Umbilical cord (tissue), 1 donor: ENCODE measurements at regions not wholly inside any gene's neighbourhood (a gene's known extent, or its start where the extent isn't known, plus 50 kb on each side); places are given as distances from the start of the nearest gene placed in this dataset.
"Not testable (repeated sequence)": the region's sequence is repeated elsewhere in the genome, so short reads cannot be mapped to it uniquely, and the experiment has no call there.

Experiments
- DNase-seq: peaks from one replicate; pipeline ENCODE4 v3.0.0-alpha.2; 2015; ENCODE audit warnings: low spot score

DNA sequence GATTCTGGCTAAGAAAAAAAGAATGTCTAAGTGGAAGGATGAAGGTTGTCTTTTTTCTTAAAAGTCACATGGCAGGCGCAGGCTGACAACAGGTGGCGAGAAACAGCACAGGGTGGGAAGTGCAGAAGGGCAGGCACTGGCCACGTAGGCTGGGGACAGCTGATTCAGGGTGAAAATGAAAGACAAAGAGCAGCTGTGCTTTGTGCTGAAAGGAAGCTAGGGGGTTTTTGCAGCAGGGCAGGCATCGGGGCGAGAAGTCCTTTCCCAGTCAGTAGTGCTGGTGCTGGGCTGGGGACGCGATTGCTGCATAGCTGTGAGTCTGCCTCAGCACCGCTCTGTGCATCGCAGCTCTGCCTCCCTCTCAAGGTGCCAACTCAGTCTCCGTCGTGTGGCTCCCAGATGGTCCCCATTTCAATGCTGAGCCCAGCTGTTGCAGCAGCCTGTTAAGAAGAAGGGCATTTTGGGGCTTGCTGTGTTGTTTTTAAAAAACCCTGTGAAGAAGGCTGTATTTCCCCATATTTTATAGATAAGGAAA, 183.1 kb upstream of the CCL2 start:
- no peak for DNase-seq

DNA sequence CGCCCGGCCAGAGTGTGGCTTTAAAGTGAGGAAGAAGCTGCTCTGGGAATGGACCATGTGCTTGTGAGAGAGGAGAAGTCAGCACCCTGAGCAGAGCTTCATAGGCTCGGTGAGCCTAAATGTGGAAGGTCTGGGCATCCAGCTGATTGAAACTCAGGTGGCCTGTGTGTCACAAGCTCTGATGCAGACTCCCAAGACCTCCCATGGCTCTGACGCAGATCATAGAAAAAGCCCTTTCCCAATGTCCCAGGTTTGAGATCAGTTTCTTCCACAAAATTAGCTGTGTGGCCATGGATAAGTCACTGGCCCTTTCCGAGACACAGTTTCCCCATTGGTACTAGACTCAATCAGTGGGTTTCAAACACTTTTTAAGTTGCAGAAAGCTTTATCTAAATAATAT, 180.0 kb upstream of the CCL2 start:
- no peak for DNase-seq

DNA sequence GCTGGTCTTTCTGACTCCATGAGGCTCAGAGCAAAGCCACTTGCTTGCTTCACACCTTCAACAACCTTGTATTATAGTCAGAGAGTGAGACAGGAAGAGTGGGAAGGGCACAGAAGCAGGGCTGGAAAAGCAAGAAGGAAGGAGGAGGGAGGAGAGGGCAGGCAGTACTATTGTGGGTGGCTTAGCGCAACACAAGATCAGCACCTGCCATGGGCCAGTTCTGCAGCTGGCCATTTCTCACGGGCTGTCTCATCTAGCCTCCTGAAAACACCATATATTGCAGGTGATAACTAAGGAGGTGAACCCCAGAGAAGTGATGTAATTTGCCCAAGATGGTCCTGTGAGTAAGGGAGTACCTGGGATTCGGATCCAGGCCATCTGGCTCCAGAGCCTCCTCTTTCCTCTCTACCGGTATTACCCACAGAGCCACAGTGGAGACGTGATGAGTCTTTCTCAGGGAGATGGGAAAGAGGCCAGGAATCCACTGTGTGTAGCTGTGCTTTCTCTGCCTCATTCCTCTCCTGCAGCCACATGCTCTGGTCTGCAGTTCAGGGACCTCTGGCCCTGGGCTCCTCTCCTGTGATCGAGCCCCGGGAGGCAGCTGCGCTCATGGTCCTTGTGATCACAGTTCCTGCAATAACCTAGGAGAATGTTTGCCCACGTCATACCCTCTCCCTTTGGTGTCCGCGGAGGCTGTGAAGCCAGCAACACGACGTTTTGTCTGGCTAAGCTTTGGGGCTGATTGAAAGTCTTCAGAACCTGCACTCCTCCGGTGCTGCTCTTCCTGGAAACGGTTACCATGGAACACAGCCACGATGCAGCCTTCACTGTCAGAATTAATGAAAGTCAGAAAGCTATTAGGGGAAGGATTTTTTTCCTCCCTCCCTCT, 178.1 kb upstream of the CCL2 start:
- DNase-seq = no peak

- DNase-seq = no peak
Observed at GRCh38 chr17:34081269-34081668, 173.8 kb upstream of the CCL2 start.

DNA sequence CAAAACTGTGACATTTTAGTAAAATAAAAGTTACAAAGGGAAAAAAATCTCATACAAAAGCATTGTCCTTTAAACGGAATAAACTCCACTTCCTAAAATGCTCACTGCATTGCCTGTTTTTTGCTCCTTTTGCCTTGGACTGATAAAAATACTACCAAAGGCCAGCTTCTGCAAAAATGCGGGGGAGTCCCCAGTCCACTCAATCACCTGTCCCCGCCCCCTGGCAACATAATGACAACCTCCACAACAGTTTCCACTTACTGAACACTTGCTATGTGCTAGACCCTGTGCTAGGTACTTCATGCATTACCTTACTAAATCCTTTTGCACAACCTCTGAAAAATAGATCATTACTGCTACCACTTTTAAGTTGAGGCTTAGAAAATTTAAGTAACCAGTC, 172.7 kb upstream of the CCL2 start:
- no peak for DNase-seq

DNA sequence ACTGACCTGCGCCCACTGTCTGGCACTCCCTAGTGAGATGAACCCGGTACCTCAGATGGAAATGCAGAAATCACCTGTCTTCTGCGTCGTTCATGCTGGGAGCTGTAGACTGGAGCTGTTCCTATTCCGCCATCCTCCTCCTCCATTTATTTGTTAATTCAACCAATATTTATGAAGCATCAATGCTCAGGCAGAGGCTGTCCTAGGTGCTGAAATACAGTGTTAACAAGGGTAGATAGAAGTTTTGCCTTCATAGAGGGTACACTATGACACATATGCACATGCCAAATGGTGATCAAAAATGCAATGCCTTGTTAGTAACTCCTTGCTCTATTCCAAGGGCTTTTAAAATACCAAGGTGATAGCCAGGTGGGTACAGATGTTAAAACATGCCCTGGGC, 166.0 kb upstream of the CCL2 start:
- DNase-seq = not testable (repeated sequence)

DNA sequence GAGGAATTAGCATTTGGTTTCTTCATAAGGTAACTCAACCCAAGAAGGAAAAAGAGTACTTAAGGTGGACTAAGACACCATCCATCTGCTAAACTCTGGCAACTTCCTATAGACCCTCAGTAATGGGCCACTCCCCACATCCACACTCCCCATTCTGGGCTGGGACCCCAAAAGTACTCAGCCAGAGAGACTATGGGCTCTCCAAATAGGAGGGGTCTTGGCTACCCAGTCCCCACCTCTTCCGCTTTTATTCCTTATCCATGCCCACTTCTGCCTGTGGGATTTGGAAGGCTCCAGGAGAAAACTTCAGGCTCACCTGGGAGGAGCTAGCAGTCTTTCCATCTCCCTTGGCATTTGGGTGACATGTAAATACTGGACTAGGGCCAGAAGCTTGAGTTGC, 164.5 kb upstream of the CCL2 start:
- DNase-seq = no peak

DNA sequence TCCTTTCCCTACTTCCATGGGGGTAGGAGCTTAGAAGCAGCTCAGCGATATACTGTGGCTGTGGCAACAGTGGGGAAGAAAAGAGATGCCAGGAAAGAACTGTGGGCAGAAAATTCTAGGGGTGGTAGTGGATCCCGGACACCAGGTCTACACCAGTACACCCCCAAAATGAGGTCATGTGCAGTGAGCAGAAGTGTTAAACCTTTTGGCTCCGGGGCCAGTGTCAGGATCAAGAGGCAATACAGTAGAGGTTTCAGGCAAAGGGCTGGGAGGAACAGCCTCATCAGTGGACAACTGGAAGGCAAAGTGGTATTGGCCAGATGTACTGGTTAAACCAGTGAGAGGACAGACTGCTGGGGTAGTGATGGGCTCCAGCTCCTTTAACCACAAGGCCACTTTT, 163.1 kb upstream of the CCL2 start:
- no peak for DNase-seq

DNA sequence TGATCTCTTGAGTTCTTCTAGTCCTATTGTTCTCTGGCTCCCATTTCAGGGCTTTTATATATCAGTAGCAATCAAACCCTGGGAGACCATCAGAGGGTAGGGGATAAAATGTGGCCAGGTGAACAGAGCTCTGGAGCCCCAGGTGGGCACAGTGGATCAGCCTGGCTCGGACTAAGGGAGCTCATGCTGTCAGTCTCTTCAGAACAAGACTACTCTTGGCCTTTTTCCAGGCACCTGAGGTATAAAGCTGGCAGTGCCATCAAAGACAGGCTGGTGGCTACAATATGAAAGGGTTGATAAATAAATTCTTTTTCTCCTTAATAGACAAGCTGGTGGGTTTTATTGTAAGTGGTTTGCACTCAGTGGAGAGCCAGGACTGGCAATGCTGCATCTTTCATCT, 160.0 kb upstream of the CCL2 start:
- no peak for DNase-seq

GRCh38 chr17:34098699-34099098, 156.4 kb upstream of the CCL2 start:
- DNase-seq = no peak

GRCh38 chr17:34099859-34100515, 155.1 kb upstream of the CCL2 start:
- DNase-seq = no peak

DNA sequence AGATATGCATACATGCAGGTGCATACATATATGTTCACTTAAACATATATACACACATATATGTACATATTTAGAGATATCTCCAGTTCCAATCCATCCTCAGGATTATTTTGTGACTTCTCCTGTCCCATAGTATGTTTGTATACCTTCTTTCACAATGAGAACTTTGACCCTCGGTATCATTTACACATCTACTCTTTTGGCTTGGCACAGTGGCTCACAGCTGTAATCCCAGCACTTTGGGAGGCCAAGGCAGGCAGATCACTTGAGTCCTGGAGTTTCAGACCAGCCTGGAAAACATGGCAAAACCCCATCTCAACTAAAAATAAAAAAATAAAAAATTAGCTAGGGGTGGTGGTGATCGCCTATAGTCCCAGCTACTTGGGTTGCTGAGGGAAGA, 148.1 kb upstream of the CCL2 start:
- DNase-seq = no peak

GRCh38 chr17:34110315-34110714, 144.8 kb upstream of the CCL2 start:
- DNase-seq = no peak

DNA sequence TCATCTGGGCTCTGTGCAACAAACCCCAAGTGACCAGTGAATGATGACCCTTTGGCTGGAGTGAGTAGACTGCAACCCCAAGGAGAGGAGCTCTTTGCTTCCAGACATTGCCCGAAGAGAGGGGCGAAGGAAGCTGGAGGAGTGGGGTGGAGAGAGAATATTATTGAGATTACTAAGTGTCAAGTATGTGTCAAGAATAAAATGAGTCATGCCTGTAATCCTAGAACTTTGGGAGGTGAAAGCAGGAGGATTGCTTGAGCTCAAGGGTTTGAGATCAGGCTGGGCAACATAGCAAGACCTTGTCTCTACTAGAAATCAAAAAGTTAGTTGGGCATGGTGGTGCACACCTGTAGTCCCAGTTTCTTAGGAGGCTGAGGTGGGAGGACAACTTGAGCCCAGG, 142.0 kb upstream of the CCL2 start:
- no peak for DNase-seq

GRCh38 chr17:34114174-34114573, 140.9 kb upstream of the CCL2 start:
- DNase-seq = no peak

DNA sequence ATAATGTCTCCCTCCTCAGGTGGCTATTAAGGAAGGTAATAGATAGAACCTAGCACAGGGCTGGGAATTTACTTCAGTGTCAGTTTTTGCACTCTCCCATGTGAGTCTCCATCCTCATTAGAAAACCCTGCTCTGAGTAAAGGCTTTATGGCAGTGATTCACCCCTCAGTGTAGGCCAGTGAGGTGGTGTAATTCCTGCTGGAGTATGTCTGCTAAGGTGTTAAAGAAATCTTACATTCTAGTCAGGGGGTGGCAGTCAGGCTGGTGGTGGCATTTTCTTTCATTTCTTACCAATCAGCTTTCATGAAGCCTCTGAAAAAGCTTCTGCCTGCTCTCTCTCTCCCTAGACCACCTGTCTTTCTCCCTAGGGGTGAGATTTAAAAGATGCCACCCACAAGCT, 138.8 kb upstream of the CCL2 start:
- no peak for DNase-seq

GRCh38 chr17:34117332-34117731, 137.8 kb upstream of the CCL2 start:
- DNase-seq = no peak

DNA sequence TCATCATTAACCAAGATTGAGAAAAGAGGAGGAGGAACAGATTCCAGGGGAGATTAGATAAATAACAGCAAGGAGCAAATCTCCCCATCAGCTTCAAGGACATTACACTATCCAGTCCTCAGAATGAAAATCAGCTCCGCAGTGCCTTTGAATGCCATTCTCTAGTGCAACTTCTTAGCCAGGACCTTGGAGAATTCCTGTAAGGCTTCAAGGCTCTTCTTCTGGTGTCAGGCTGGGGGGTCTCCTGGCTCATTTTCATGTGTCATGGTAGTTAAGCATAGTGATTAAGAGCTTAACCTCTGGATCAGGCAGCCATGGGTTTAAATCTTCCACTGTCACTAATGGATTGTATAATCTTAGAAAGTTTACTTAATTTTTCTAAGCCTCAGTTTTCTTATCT, 137.3 kb upstream of the CCL2 start:
- DNase-seq = no peak

DNA sequence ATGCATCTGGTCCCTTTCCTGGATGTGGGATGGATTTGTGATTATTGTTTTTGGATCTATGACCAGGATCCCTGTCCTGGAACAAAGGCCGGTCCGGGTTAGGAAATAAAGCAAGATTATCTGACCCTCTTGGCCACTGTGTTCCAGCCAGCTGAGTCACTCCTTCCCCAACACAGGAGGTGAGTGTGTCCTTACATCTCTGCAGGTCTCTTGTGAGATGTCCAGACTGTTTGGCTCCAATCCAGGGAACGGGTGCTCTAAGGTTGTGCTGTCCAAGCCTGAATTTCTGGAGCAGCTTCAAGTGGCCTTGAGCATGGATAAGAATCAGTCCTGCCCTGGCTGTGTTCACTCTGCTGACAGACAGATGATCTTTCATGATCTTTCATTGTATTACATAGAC, 136.5 kb upstream of the CCL2 start:
- no peak for DNase-seq

- DNase-seq = no peak
Observed at GRCh38 chr17:34121311-34121710, 133.8 kb upstream of the CCL2 start.

- no peak for DNase-seq
Observed at GRCh38 chr17:34122515-34122914, 132.6 kb upstream of the CCL2 start.

GRCh38 chr17:34125010-34125409, 130.1 kb upstream of the CCL2 start:
- DNase-seq = no peak

DNA sequence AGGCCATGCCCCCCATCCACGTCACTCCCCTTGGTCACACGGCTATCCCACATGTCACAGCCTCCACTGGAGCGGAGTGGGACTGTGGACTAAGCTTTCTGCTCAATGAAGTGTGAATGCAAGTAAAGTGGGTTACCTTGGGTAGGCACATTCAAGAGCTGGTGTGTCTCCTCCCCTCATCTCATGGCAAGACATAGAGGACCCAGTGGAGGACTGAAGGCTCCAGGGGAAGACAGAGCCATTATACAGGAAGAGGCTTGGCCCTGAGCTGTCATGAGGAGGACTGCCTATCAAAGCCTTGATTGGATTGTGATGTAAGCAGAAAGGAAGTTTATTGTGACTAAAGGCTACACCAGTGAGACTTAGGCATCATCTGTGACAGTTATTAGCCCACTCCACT, 129.2 kb upstream of the CCL2 start:
- DNase-seq = no peak
